GDM1 (cell line): ENCODE measurements at regions not wholly inside any gene's neighbourhood (a gene's known extent, or its start where the extent isn't known, plus 50 kb on each side); places are given as distances from the start of the nearest gene placed in this dataset.

Source experiments
- DNase-seq: peaks from one replicate; lab custom pipeline; 2025; lab: John Stamatoyannopoulos, UW

GRCh38 chr5:8241076-8241475 is 372.1 kb downstream of the MTRR start:
- no peak for DNase-seq

- no peak for DNase-seq
Measured at GRCh38 chr5:8241558-8241957, 372.6 kb downstream of the MTRR start.

GRCh38 chr5:8247049-8247899 is 378.3 kb downstream of the MTRR start:
- no peak for DNase-seq

GRCh38 chr5:8253376-8253775 is 384.4 kb downstream of the MTRR start:
- DNase-seq: no peak

GRCh38 chr5:8254674-8255073 is 385.7 kb downstream of the MTRR start:
- no peak for DNase-seq

GRCh38 chr5:8258801-8259200 is 389.9 kb downstream of the MTRR start:
- DNase-seq: no peak

GRCh38 chr5:8270246-8270645 is 401.3 kb downstream of the MTRR start:
- DNase-seq: no peak

GRCh38 chr5:8280711-8281363 is 411.9 kb downstream of the MTRR start:
- no peak for DNase-seq

- DNase-seq: no peak
Measured at GRCh38 chr5:8288334-8288733, 419.4 kb downstream of the MTRR start.

- no peak for DNase-seq
Measured at GRCh38 chr5:8288897-8289516, 420.1 kb downstream of the MTRR start.

GRCh38 chr5:8289779-8290178 is 420.8 kb downstream of the MTRR start:
- DNase-seq: no peak

- no peak for DNase-seq
Measured at GRCh38 chr5:8290721-8291120, 421.8 kb downstream of the MTRR start.

GRCh38 chr5:8291641-8292040 is 422.7 kb downstream of the MTRR start:
- DNase-seq: no peak

- no peak for DNase-seq
Measured at GRCh38 chr5:8295141-8295540, 426.2 kb downstream of the MTRR start.

- DNase-seq: no peak
Measured at GRCh38 chr5:8299716-8300115, 430.8 kb downstream of the MTRR start.

GRCh38 chr5:8304341-8304740 is 435.4 kb downstream of the MTRR start:
- DNase-seq: no peak

GRCh38 chr5:8306288-8306896 is 437.4 kb downstream of the MTRR start:
- no peak for DNase-seq

- no peak for DNase-seq
Measured at GRCh38 chr5:8314965-8315364, 446.0 kb downstream of the MTRR start.

- no peak for DNase-seq
Measured at GRCh38 chr5:8316608-8317280, 447.8 kb downstream of the MTRR start.

- DNase-seq: no peak
Measured at GRCh38 chr5:8317335-8317734, 448.4 kb downstream of the MTRR start.

GRCh38 chr5:8320244-8320643 is 451.3 kb downstream of the MTRR start:
- no peak for DNase-seq

GRCh38 chr5:8321272-8321671 is 452.3 kb downstream of the MTRR start:
- DNase-seq: no peak
